ENCODE measurements at regions not wholly inside any gene's neighbourhood (a gene's known extent, or its start where the extent isn't known, plus 50 kb on each side); places are given as distances from the start of the nearest gene placed in this dataset.
A peak's percentile ranks its signal among the peaks of the same experiment; 100 is the strongest.

- WGBS, 2 donors = 86 to 92% methylated on average over 8 of the region's 8 CpGs
- no peak overlapping the region for H3K4me3 ChIP-seq
- peaks cover 0 to 4% (median 0%) of the 10 kb centered on the region in 5 donors for H3K4me1 ChIP-seq (ENCODE audit: control insufficient read depth in 5 of 5, insufficient read depth in 5 of 5, low read length in 5 of 5)
- no peak overlapping the region for H3K27ac ChIP-seq (ENCODE audit: low read depth in 1 of 2, low read length in 1 of 2)
- no peak overlapping the region for H3K9ac ChIP-seq (ENCODE audit: insufficient read depth in 1 of 2, low read length in 2 of 2)
- no peaks in the 10 kb centered on the region for H3K27me3 ChIP-seq (ENCODE audit: control insufficient read depth in 3 of 3, insufficient read depth in 3 of 3, low read length in 2 of 3)
- H3K36me3 ChIP-seq (ENCODE audit: control insufficient read depth in 4 of 4, insufficient read depth in 4 of 4, low read length in 4 of 4) = no peaks in the 10 kb centered on the region
- TF ChIP-seq CTCF (IDR thresholded peaks at IDR 0.05; ENCODE audit: control extremely low read depth, extremely low read depth) = no peak
- H3K9me3 ChIP-seq (ENCODE audit: control insufficient read depth in 4 of 4, insufficient read depth in 3 of 4, low read length in 3 of 4) = no peaks in the 10 kb centered on the region
- DNase-seq (no peak), ATAC-seq (ENCODE audit: insufficient read depth, low FRiP score) (no peak)
These were observed 92.3 kb downstream of the ETAA1 start for GRCh38 chr2:67489396-67489795.

GRCh38 chr2:67498931-67499330 is 101.8 kb downstream of the ETAA1 start:
- ATAC-seq (ENCODE audit: insufficient read depth, low FRiP score) = no peak
- no peak overlapping the region for H3K27ac ChIP-seq (ENCODE audit: low read depth in 1 of 2, low read length in 1 of 2)
- peaks cover 0 to 19% (median 0%) of the 10 kb centered on the region in 5 donors for H3K4me1 ChIP-seq (ENCODE audit: control insufficient read depth in 5 of 5, insufficient read depth in 5 of 5, low read length in 5 of 5)
- no peaks in the 10 kb centered on the region for H3K9me3 ChIP-seq (ENCODE audit: control insufficient read depth in 4 of 4, insufficient read depth in 3 of 4, low read length in 3 of 4)
- no peak overlapping the region for H3K4me3 ChIP-seq
- WGBS, 2 donors = 57 to 58% methylated on average over 1 of the region's 1 CpG
- DNase-seq = peak in 1 of 3 donors; percentile 72
- no peaks in the 10 kb centered on the region for H3K27me3 ChIP-seq (ENCODE audit: control insufficient read depth in 3 of 3, insufficient read depth in 3 of 3, low read length in 2 of 3)
- no peaks in the 10 kb centered on the region for H3K36me3 ChIP-seq (ENCODE audit: control insufficient read depth in 4 of 4, insufficient read depth in 4 of 4, low read length in 4 of 4)
- no peak overlapping the region for H3K9ac ChIP-seq (ENCODE audit: insufficient read depth in 1 of 2, low read length in 2 of 2)
- no peak for TF ChIP-seq CTCF (IDR thresholded peaks at IDR 0.05; ENCODE audit: control extremely low read depth, extremely low read depth)

GRCh38 chr2:67499989-67500388 is 102.9 kb downstream of the ETAA1 start:
- Histone ChIP-seq H3K9ac (ENCODE audit: insufficient read depth in 1 of 2, low read length in 2 of 2) (no peak overlapping the region), H3K4me1 (ENCODE audit: control insufficient read depth in 5 of 5, insufficient read depth in 5 of 5, low read length in 5 of 5) (peaks cover 0 to 19% (median 0%) of the 10 kb centered on the region in 5 donors), H3K27ac (ENCODE audit: low read depth in 1 of 2, low read length in 1 of 2) (no peak overlapping the region), H3K9me3 (ENCODE audit: control insufficient read depth in 4 of 4, insufficient read depth in 3 of 4, low read length in 3 of 4) (no peaks in the 10 kb centered on the region), H3K36me3 (ENCODE audit: control insufficient read depth in 4 of 4, insufficient read depth in 4 of 4, low read length in 4 of 4) (no peaks in the 10 kb centered on the region), H3K27me3 (ENCODE audit: control insufficient read depth in 3 of 3, insufficient read depth in 3 of 3, low read length in 2 of 3) (no peaks in the 10 kb centered on the region), H3K4me3 (no peak overlapping the region)
- DNase-seq (no peak), ATAC-seq (ENCODE audit: insufficient read depth, low FRiP score) (no peak)
- 41 to 65% methylated on average over 4 of the region's 4 CpGs for WGBS, 2 donors
- TF ChIP-seq CTCF (IDR thresholded peaks at IDR 0.05; ENCODE audit: control extremely low read depth, extremely low read depth) = no peak

GRCh38 chr2:67500541-67500940 is 103.4 kb downstream of the ETAA1 start:
- ATAC-seq (ENCODE audit: insufficient read depth, low FRiP score) (no peak), DNase-seq (no peak)
- no peak overlapping the region for H3K9ac ChIP-seq (ENCODE audit: insufficient read depth in 1 of 2, low read length in 2 of 2)
- no peaks in the 10 kb centered on the region for H3K36me3 ChIP-seq (ENCODE audit: control insufficient read depth in 4 of 4, insufficient read depth in 4 of 4, low read length in 4 of 4)
- peaks cover 0 to 16% (median 0%) of the 10 kb centered on the region in 5 donors for H3K4me1 ChIP-seq (ENCODE audit: control insufficient read depth in 5 of 5, insufficient read depth in 5 of 5, low read length in 5 of 5)
- 67 to 74% methylated on average over 6 of the region's 6 CpGs for WGBS, 2 donors
- no peaks in the 10 kb centered on the region for H3K9me3 ChIP-seq (ENCODE audit: control insufficient read depth in 4 of 4, insufficient read depth in 3 of 4, low read length in 3 of 4)
- TF ChIP-seq CTCF (IDR thresholded peaks at IDR 0.05; ENCODE audit: control extremely low read depth, extremely low read depth) = no peak
- no peak overlapping the region for H3K27ac ChIP-seq (ENCODE audit: low read depth in 1 of 2, low read length in 1 of 2)
- no peaks in the 10 kb centered on the region for H3K27me3 ChIP-seq (ENCODE audit: control insufficient read depth in 3 of 3, insufficient read depth in 3 of 3, low read length in 2 of 3)
- no peak overlapping the region for H3K4me3 ChIP-seq
